ENCODE measurements at regions not wholly inside any gene's neighbourhood (a gene's known extent, or its start where the extent isn't known, plus 50 kb on each side); places are given as distances from the start of the nearest gene placed in this dataset.
"Not testable (repeated sequence)": the region's sequence is repeated elsewhere in the genome, so short reads cannot be mapped to it uniquely, and the experiment has no call there.

DNA sequence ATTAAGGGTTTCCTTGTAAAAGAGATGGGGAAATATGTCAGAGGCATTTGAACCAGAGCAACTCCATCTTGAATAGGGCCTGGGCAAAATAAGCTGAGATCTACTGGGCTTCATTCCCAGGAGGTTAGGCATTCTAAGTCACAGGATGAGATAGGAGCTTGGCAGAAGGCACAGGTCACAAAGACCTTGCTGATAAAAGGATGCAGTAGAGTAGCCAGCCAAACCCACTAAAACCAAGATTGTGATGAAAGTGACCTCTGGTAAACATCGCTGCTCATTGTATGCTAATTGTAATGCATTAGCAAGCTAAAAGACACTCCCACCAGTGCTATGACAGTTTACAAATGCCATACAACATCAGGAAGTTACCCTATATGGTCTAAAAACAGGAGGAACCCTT is 1390.3 kb downstream of the RAPGEF2 start:
- no peak for DNase-seq

GRCh38 chr4:160495356-160495755 is 1392.5 kb downstream of the RAPGEF2 start:
- DNase-seq: no peak

DNA sequence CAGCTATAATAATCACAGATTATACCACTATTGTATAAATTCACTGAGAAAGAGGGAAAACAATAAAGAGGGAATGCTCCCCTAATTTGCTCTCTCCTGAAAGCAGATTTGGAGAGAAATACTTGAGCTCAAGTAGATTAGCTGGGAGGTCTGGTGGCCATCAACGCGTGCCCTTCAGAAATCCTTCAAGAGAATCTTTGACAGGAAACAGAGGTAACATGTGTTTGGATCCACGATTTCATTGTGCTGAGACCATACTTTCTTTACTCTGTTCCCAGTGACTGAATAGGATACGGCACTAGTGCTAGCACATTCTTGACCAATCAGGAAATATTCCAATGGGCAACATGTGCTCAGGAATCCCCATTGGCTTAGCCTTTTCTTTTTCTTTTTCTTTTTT is 1395.3 kb downstream of the RAPGEF2 start:
- no peak for DNase-seq

GRCh38 chr4:160505724-160506123 is 1402.8 kb downstream of the RAPGEF2 start:
- DNase-seq: no peak

DNA sequence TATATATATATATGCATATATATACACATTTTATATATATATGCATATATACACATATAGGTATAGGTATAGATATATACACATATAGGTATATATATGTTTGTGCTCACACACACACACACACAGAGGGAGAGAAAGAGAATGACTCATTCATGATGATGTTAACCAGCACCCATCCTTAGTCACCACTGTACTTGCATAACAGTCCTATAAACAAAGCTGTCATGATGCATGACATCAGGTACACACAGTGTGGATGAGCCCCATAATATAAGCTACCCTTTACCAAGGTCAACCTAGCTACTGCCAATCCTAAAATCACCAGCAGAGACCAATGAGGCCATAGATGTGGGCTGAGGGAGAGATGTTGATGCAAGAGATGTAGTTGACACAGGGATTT is 1408.0 kb downstream of the RAPGEF2 start:
- no peak for DNase-seq

DNA sequence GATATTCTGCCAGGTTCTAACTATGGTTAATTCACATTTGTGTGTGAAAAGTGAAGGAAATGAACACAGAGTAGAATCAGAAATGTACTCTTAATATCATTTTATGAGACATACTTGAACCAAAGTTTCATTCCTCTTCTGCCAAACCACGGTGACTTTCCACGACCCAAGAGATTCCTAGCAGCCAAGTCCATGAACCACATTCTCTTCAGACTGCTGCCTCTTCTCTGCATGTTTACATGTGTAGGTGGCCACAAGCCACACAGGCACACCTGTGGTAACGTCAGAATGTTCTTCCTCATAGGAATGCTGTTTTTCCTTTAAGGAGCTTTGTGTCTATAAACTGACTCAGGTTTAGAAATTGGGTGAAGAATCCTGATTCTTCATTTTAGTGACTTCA is 1411.2 kb downstream of the RAPGEF2 start:
- no peak for DNase-seq

GRCh38 chr4:160523231-160523630 is 1420.4 kb downstream of the RAPGEF2 start:
- no peak for DNase-seq

GRCh38 chr4:160537681-160538080 is 1434.8 kb downstream of the RAPGEF2 start:
- no peak for DNase-seq

DNA sequence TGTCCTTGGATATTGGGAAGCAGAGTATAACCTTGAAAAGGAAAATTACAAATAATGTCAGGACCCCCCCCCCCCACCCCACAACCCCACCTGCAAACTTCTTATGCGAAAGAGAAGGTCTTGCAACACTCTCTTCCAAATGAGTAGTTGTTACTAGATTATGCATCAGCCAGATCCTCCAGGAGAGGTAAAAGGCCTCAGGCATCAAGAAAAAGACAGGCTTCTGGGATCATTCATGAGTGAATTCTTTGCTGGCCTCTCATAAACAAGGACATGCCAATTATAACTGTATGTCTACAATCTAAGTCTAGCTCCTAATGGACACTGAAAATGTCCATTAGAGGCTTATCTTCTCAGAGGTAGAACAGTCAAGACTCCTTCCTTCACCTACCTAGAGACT is 1443.3 kb downstream of the RAPGEF2 start:
- DNase-seq: no peak

DNA sequence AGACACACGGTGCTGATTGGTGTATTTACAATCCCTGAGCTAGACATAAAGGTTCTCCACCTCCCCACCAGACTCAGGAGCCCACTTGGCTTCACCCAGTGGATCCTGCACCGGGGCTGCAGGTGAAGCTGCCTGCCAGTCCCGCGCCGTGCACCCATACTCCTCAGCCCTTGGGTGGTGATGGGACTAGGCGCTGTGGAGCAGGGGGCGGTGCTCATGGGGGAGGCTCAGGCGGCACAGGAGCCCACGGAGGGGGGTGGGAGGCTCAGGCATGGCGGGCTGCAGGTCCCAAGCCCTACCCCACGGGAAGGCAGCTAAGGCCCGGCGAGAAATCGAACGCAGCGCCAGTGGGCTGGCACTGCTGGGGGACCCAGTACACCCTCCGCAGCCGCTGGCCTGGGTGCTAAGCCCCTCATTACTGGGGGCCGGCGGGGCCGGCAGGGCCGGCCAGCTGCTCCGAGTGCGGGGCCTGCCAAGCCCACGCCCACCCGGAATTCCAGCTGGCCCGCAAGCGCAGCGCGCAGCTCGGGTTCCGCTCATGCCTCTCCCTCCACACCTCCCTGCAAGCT is 1447.2 kb downstream of the RAPGEF2 start:
- not testable (repeated sequence) for DNase-seq

DNA sequence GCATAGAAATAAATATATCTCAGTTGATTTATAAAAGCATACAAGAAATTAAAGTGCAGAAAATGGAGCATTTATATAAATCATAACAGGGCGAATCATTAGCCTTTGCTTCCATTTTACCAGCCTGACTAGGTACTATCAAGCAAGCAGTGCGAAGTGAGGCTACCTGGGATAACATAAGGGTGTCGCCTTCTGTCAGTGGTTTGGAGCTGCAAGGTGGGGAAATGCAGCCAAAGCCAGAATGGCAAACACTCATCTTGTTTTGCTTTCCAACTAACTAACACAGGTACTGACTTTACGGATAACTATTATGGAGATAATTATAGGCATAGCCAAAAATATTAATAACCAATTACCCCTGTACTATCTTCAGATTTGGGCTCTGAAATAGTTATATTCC is 1459.8 kb downstream of the RAPGEF2 start:
- DNase-seq: no peak

DNA sequence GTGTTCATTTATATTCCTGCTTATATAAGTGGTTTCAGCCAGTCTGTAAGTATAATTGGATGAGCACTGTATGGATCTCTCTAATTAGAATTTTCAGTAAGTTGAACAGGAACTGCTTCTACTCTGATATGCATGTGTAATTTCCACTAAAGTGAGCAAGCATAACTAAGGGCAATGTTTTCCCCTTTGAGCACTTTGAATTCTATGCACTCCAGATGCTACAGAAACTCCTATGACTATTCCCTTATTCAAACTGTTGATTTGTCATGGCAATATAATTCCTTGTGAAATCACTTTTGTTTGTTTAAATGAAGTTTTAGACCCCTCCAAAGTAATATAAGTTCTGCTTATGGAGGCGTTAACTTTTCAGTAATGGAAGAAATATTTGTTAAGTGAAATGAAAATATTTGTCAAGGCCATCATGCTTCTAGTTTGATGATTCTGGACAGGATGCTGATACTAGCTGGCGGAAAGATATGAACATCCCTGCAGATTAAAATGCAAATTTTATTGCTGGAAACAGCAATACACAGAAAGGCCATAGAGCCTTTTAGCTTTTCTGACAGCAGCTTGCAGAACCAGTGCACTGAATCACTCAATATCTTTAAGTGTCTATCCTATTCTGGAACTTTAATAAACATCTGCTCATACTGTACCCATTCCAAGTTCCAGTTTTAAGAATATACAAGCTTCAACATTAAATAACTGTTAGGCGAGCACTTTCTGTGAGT is 1460.8 kb downstream of the RAPGEF2 start:
- no peak for DNase-seq

- no peak for DNase-seq
Measured at GRCh38 chr4:160567634-160568033, 1464.8 kb downstream of the RAPGEF2 start.

DNA sequence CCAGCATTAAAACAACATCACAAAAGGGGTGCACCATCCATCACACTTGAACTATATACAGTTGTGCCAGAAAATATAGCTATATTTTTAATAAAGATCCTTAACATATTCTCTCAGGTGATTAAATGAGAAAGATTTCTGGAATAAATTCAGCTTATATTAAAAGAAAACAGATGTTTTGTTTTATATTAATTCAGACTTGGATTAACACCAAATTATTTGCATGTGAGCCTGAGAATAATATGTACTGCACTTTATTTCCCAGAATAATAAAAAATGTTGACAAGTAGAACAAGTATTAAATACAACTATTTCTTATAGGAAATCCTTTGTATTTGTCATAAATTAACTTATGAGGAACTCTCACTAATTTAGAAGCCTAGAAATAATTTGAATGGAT is 1467.4 kb downstream of the RAPGEF2 start:
- no peak for DNase-seq

- DNase-seq: not testable (repeated sequence)
Measured at GRCh38 chr4:160574272-160574671, 1471.4 kb downstream of the RAPGEF2 start.

- DNase-seq: no peak
Measured at GRCh38 chr4:160580581-160580980, 1477.7 kb downstream of the RAPGEF2 start.

- DNase-seq: no peak
Measured at GRCh38 chr4:160592258-160592657, 1489.4 kb downstream of the RAPGEF2 start.

- DNase-seq: no peak
Measured at GRCh38 chr4:160595646-160596045, 1492.8 kb downstream of the RAPGEF2 start.

DNA sequence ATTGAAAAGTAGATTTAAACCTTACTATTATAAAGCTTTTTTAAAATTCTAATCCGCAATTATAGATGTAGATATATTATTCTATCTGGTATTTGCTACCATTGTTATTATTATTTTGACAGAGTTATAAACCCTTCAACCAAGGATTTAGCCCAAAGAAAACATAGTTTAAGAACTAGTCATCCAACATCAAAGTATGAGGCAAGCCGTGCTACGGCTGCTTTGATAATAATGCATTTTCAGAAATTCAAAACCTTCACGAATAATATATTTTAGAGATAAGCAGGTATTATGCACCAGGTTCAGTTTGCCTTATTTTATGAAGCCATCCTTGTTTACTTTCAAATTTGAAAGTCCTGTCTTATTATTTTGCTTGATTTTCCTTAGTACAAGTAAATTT is 1501.7 kb downstream of the RAPGEF2 start:
- no peak for DNase-seq

- no peak for DNase-seq
Measured at GRCh38 chr4:160611181-160611580, 1508.3 kb downstream of the RAPGEF2 start.

DNA sequence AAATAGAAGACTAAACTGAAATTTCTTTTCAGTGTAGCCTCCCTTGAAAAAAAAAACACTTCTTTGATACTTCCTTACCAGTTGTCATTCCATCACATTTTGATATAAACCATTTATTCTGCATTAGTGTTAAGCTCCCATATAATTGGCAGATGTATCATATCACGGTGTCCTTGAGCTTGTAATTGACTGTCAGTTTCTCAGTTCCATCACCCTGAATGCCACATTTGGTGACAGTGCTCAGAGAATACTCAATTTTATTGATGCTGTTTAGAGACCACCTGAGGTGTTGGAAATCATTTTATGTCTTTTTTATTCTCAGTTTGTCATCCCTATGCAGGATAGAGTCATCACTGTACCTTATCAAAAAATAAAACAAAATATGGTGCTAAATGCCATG is 1528.2 kb downstream of the RAPGEF2 start:
- DNase-seq: no peak

DNA sequence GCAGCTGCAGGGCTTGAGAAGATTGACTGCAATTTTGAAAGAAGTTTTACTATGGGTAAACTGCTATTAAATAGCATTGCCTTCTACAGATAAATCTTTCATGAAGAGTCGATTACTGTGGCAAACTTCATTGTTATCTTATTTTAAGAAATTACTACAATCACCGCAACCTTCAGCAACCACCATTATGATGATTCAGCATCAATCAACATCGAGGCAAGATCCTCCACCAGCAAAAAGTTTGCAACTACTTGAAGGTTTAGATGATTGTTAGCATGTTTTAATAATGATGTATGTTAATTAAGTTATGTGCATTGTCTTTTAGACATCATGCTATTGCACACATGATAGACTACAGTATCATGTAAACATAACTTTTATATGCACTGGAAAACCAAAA is 1511.0 kb downstream of the FSTL5 start:
- DNase-seq: no peak

GRCh38 chr4:160675550-160675949 is 1488.2 kb downstream of the FSTL5 start:
- DNase-seq: no peak

GRCh38 chr4:160685729-160686128 is 1478.1 kb downstream of the FSTL5 start:
- DNase-seq: no peak

Measured in renal pelvis (tissue), 1 donor.